DOHH2 (cell line): ENCODE measurements at regions not wholly inside any gene's neighbourhood (a gene's known extent, or its start where the extent isn't known, plus 50 kb on each side); places are given as distances from the start of the nearest gene placed in this dataset.

Source experiments
- EZH2phosphoT487 ChIP-seq: fragments of 200-600 bp; sonication (generic); IDR thresholded peaks from 2 replicates; pipeline ENCODE4 v1.6.1; 2017; ENCODE audit warnings: borderline replicate concordance, mild to moderate bottlenecking, antibody characterized with exemption, low read length, moderate library complexity, mixed read lengths
- TF ChIP-seq, protein P1 (sequence below): fragments of 200-600 bp; sonication (generic); IDR thresholded peaks from one replicate; pipeline ENCODE4 v1.5.1; 2014; ENCODE audit warnings: antibody characterized with exemption, mild to moderate bottlenecking, low read depth, low read length; ENCODE audit not compliant: poor library complexity, severe bottlenecking

DNA sequence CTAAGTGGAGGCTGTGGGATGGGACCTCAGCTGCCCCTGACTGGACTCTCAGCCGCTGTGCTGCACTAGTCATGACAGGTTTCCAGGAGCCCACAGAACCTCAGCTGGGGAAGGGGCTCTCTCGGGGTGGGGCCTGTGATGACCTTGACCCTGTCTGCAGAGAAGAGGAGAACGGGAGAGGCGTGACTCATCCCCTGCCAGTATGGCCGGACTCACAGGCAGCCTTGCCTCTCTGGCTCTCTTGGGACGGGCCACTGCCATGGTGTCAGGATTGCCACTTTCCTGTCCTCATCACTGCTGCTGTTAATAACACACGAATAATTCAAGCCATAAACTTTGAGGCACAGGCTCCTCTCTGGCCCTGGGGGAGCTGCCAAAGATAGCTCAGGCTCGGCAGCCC, 295.3 kb downstream of the UQCRFS1 start:
- TF ChIP-seq, protein P1, sequence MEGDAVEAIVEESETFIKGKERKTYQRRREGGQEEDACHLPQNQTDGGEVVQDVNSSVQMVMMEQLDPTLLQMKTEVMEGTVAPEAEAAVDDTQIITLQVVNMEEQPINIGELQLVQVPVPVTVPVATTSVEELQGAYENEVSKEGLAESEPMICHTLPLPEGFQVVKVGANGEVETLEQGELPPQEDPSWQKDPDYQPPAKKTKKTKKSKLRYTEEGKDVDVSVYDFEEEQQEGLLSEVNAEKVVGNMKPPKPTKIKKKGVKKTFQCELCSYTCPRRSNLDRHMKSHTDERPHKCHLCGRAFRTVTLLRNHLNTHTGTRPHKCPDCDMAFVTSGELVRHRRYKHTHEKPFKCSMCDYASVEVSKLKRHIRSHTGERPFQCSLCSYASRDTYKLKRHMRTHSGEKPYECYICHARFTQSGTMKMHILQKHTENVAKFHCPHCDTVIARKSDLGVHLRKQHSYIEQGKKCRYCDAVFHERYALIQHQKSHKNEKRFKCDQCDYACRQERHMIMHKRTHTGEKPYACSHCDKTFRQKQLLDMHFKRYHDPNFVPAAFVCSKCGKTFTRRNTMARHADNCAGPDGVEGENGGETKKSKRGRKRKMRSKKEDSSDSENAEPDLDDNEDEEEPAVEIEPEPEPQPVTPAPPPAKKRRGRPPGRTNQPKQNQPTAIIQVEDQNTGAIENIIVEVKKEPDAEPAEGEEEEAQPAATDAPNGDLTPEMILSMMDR = no peak
- no peak for TF ChIP-seq EZH2phosphoT487
